ENCODE measurements at regions not wholly inside any gene's neighbourhood (a gene's known extent, or its start where the extent isn't known, plus 50 kb on each side); places are given as distances from the start of the nearest gene placed in this dataset.
"Not testable (repeated sequence)": the region's sequence is repeated elsewhere in the genome, so short reads cannot be mapped to it uniquely, and the experiment has no call there.

DNA sequence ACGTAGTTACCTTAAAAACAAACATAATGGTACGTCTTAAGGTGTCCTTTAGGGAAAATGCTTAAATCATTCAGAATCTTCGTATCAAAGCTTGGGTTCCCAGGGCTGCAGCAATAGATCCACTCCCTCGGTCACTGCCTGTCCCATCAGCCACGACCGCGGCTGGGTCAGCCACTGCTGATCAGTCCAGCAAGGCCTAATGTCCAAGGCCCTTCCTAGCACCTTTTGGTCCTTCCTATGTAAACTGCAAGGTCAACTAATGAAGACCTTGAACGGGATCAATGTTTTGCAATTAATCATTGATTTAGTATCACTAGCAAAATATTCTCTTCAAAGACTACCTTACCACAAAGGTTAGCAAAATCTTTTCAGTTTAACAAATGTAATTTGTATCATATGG, 122.2 kb upstream of the IGF1R start:
- DNase-seq, result no peak

DNA sequence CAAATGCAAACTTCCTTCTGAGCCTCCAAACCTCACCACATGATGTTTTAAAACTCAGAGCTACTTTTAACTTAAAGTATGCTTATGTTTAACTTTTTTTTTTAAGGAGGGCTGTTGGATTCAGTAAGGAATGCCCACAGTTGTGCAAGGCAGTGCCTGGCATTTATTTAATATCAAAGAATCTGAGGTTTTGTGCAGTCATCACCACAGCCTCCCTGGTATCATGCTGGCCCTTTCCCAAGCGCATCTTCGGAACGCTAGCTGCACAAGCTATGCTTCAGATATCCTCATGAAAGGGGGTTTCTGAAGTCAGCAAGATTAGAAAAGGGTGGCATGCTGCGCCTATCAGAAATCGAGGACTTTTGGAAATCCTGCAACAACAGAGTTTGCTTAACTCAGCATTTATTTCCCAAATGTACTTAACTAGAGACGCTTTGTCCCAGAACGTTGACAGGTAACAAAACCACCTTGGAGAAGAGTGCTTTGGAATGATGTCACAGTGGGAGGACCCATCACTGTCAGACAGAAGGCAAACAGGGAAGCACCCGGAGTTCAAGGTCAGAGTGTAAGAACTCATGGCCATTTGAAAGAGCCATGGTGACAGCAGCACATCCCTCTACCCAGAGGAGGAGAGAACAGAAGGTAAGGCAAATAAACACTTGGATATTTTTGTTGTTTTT, 120.2 kb upstream of the IGF1R start:
- no peak for DNase-seq

DNA sequence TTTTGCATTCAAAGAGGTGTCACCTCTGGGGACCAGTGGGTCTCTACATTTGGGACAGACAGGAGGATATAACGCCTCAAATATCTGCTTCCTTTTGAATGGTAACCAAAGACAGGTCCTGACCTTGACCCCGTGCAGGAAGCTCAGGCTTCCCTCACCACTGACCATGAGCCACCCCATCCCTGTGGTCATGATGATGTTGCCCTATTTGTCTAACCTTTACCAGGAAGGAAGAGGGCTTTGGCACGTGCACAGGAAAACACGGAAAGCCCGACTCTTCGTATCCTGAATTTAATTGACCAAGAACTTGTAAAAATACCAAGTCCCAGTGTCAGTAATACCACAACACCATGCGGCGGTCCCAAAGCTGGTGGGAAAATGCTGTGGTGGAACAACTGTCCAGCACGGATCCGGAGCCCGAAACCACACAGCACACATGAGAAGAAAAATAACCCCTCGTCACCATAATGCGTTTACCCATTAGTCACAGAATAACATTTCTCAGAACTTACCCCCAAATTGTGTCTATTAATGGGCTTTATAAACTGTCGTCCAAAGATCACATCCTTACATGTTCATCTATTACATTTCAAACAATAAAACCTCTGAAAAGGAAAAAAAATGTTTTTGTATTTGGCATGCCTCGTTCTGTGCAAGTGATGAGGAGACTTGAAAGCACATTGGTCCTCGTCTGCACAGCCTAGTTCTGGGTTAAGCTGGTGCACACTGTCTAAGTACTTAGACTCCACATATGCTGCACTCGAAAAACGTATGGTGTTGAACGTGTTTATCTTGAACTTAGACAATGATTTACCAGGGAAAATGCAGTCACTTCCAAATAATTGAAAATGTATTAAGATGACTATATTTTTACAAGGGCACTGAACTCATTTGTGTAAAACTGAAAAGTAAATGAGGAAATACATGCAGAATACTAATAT, 118.9 kb upstream of the IGF1R start:
- no peak for DNase-seq

DNA sequence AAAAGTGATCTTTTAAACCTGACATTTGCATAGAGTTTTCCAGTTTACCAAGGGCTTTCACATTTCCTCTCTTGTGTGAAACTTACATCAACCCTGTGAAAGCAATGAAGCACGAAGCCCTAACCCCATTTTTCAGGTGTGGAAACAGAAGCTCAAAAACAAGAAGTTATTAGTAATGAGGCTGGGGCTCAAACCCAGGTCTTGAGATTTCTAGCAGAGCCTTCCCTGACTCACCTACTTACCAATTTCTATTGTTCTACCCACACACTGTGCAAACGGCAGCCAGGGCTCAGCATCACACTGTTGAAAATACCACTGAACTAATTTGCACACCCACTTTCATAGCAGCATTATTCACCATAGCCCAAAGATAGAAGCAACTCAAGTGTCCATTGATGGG, 117.8 kb upstream of the IGF1R start:
- no peak for DNase-seq

DNA sequence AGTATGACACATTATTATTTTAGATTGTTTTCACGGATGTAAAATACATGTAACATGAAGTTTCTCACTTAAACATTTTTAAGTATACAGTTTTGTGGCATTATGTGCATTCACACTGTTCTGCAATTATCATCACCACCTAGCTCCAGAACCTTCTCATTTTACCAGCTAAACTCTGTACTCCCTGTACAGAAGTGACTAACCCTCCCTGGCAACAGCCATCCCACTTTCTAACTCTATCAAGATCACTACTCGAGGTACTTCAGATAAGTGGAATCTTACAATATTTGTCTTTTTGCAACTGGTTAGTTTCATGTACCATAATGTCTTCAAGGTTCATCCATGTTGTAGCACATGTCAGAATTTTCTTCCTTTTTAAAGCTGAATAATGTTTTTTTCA, 116.3 kb upstream of the IGF1R start:
- no peak for DNase-seq

DNA sequence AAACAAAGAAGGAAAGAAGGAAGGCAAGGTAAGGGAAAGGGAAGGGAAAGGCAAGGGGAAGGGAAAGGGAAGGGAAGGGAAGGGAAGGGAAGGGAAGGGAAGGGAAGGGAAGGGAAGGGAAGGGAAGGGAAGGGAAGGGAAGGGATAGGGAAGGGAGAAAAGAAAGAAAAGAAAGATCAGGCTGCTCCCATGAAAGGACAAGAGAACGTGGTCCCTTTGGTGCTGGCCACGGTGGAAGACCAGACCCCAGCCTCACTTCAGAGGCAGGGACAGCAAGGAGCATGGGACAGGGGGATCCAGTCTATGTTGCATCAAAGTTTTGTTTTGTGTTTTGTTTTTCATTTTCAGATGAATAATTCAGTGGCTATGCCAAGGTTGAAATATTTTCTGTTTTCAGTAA, 111.4 kb upstream of the IGF1R start:
- no peak for DNase-seq

DNA sequence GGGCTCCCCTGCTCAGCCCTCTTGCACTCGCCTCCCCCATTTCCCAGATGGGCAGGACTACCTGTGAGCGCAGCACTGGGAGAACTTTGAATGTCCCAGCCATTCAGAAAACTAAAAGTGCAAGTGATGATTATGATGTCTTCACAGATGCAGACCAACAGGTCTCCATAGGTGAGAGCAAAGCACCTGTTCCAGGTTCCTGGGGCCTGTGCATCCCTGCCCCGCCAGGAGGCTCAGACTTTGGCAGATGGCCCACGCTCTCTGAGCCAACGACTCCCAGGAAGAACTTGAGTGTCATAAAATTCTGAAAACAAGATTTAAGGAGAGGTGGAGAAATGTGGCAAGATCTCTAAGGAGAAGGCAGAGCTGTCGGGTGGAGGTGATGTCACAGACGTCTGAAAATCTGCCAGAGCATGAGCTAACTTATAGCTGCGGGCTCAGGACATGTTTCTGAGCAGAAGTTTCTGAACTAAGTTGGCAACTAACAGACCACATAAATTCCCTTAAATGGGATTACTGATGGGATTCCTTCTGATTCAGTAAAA, 110.8 kb upstream of the IGF1R start:
- no peak for DNase-seq

DNA sequence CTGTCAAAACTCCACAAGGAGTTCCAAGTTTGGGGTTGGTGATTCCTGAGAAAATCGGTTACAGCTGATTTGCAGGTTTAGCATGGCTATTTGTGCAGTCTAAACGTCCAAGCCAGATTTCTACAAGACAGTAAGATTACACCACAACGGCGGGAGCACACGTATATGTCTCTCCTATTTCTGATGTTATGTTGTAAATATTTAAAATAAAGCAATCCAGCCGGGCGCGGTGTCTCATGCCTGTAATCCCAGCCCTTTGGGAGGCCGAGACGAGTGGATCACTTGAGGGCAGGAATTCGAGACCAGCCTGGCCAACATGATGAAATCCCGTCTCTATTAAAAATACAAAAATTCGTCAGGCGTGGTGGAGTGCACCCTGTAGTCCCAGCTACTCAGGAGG, 106.8 kb upstream of the IGF1R start:
- DNase-seq, result no peak

DNA sequence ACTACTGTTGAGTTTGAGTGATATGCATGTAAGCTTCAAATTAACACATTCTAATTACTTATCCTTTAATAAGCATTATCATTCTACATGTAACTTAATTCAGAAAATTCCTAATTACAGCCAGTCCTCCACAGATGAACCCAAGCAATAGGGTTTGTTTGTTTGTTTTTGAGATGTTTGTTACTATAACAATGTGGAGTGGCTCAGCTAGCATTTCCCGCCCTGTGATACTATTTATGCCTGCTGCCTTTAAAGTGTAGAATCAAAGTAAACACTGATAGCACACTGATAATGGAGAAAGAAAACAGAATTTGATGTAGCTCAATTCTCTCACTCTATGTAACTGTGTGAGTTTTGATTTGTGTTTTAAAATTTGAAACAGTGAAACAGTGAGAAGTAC, 105.1 kb upstream of the IGF1R start:
- no peak for DNase-seq

DNA sequence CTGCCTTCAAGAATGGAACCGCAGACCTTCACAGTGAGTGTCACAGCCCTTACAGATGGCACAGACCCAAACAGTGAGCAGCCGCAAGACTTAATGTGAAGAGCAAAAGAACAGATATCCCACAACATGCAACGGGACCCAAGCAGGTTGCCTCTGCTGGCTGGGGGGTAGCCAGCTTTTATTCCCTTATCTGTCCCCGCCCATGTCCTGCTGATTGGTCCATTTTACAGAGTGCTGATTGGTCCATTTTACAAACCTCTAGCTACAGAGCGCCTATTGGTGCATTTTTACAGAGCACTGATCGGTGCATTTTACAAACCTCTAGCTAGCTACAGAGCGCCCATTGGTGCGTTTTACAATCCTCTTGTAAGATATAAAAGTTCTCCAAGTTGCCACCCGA, 102.0 kb upstream of the IGF1R start:
- DNase-seq, result no peak

DNA sequence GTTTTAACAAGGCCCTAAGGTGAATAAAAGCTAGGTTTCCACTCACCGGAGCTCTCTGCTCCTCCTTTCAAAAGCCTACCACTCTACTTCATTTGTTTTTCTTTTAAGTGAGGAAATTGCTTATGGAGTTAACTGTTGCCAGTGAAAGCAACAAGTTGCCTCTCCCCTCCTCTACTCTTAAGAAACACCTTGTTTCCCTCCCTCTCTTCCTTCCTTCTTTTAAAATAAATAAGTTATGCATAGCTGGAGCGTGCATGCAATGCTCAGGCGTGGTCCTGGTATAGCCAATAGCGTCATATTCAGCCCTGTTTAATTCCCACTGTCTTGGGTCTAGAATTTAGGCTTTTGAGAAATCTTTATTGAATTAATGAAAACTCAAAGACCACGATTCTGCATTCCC, 101.1 kb upstream of the IGF1R start:
- DNase-seq, result no peak

DNA sequence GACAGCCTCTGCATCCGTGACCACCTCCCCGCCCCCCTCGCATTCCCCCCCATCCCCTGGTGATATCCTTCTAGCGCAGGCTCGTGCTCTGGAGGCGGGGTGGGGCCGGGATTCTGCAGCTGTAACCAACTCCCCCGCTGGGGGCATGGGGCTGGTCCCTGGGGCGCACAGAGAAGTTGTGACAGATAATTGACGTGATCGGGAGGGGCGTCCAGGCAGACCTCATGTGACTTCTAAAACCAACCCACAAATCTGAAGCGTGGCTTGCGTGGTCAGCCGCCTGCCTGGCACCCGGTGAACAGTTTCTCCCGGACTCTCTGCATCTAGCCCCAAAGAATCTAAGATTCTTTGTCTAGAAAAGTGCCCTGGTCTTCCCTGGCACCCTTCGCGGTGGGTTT, 100.6 kb upstream of the IGF1R start:
- peak; percentile 48 to 62 (median 53) for DNase-seq

DNA sequence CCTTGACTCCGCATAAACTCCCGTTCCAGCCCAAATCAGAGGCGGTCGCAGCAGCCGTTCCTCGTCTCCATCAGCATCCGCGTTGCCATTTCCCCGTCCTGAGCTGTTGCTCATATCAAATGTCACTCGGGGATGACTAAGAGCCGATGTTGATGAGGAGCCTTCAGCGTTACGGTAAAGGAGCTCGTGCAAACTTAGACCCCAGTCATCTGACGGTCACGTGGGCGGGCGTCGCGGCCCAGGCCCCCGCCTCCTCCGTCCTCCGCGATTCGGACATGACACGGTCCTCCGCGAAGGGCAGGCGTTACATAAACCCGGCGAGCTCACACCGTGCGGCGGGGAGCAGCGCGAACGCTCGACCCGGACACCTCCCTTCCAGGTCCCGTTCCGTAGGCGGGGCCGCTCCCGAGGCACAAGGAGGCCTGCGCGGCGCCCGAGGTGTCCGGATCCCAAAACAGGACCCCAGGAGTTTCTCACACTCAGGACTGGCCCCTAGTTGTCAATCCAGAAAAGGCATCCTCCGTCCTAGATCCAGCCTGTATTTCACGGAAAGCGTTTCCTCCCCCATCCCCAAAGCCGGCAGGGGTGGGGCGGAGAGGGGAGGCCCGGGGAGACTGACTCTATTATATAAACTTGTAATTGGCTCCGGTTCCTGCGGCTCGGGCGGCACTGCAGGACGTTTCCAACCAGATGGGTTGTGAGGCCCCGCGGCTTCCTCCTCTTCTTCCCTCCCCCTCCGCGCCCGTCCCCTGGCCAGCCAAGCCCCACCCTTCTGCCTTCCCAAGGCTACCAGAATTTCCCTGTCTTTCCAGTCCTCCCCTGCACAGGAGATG, 100.0 kb upstream of the IGF1R start:
- peak; percentile 87 to 90 (median 88) for DNase-seq

DNA sequence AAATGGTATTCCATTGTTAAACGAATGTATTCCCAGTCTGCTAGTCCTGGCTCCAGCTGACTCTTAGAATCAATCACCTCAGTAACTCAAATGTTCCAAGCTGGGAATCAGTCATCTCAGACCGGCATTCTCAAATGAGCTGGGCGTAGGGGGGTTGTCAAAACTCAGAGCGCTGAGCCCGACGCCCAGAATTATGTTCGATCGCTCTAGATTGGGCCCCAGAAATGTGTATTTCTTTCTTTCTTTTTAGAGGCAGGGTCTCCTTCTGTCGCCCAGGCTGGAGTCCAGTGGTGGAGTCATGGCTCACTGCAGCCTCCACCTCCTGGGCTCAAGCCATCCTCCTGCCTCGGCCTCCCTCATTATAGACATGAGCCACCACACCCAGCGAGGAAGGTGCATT, 99.3 kb upstream of the IGF1R start:
- no peak for DNase-seq

DNA sequence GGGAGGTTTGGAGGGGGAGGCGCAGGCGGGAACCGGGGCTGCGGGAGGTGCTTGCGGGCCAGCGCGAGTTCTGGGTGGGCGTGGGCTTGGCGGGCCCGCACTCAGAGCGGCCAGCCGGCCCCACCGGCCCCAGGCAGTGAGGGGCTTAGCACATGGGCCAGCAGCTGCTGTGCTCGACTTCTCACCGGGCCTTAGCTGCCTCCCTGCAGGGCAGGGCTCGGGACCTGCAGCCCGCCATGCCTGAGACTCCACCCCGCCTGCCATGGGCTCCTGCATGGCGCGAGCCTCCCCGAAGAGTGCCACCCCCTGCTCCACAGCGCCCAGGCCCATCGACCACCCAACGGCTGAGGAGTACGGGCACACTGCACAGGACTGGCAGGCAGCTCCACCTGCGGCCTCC, 98.6 kb upstream of the IGF1R start:
- DNase-seq, result no peak

DNA sequence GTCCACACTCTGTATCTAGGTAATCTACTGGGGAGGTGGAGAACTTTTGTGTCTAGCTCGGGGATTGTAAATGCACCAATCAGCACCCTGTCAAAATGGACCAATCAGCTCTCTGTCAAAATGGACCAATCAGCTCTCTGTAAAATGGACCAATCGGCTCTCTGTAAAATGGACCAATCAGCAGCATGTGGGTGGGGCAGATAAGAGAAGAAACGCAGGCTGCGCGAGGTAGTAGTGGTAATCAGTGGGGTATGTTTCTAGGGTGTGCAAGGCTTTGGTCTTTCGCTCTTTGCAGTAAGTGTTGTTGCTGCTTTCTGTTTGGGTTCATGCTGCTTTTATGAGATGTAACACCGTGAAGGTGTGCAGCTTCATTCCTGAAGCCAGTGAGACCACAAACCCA, 98.0 kb upstream of the IGF1R start:
- DNase-seq, result not testable (repeated sequence)

DNA sequence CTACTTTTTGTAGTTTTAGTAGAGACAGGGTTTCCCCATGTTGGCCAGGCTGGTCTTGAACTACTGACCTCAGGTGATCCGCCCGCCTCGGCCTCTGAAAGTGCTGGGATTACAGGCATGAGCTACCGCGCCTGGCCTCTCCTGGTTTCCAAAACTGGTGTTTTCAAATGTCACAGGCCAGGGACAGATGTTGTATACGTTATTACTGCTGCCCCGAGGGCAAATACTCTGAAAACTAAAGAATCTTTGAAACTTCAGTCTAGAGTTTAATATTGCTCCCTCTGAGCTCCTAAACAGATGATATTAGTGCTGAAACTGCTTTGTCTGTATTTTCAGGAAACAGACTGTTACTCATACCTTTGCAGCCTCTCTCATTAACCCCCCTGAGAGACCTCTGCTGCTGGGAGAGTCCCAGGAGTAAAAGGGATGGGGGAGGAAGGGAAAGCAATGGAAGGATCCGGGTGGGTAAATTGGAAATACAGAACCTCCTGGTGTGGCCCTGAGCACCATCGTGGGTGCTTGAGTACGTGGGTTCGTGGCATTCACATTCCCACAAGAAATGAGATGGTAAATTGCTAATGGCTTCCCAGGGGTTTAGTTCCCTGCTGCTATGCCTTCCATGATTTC, 96.3 kb upstream of the IGF1R start:
- DNase-seq, result no peak

DNA sequence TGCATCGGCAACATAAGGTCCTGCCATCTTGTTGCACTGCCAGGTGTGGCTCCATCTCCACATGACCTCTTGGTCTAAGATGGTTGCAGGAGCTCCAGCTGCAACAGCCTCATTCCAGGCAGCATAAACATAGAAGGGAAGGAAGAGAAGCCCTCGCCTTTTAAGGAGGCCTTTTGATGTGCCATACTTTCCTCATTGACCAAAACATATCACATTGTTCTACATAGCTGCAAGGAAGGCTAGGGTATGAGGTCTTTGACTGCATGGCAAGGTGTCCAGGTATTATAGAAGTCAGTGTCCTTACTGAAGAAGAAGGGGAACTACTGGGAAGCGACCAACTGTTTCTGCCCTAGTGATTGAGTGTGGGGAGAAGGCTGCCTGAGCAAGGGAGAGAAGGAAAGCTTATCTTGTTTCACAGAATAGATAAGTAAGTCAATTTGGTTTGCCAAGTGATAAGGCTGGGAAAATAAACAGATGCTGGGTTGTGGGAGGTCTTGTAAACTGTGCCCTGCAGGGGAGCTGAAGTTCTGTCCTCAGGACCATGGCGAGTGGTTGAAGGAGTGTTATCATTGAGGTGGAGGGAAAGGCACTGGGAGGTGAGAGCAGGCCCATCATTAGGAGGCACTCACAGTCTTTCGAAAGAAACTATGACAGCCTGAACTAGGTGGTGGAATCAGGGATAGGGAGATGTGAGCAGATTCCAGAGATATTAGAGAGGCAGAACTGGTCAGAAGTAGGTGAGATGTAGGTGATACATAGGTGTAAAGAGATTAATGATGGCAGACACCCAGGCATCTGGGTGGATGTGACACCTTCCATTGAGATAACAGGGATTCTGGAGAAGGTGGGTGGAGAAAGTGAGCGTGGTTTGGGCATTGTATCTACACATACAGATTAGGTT, 93.8 kb upstream of the IGF1R start:
- DNase-seq, result no peak

DNA sequence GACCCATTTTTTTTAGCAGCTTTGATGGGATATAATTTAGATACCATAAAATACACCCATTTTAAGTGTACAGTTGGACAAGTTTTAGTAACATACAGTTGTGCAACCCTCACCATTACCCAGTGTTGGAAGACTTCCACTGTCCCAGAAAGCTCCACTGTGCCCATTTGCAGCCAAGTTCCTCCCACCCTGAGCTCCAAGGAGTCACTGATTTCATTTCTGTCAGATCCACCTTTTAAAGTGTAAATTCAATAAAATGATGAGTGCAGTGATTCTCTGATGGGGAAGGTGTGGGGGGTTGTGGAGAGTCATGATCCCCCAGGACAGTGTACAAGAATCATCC, 93.2 kb upstream of the IGF1R start:
- DNase-seq, result no peak

DNA sequence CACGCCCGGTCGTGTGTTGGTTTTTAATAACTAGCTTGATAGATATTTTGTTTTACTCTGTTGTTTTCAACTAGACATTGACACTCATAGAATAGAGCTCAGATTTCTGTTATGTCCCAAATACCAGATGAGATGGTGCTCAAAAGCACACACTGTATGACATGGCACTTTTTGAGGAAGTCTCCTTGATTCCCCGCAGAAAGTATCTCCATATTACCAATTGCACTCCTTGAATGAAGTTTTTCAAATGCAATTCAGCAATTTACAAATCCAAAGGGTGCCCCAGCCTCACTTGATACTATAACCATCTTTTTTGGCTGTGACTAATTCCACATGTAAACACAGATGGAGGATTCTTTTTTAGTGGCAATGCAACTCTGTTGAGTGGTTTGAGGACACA, 92.0 kb upstream of the IGF1R start:
- DNase-seq, result no peak

DNA sequence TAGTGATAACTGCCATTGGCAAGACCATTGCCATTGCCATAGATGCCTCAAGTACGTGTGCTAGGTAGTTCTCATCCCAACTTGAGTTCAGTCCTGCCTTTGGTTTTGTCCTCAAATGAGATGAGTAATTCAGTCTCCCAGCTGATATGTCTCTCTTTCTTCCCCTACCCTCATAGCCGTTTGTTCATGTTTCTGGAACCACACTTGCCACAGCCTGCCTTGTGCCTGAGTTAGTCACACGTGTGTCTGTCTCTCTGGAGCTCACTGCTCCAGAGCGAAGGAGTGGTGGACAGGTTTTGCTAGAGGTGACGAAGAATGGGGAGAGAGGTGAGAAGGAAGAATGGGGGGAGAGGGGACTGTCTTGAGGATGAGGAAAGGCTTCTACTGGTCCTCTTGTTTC, 88.0 kb upstream of the IGF1R start:
- no peak for DNase-seq
